HG03139 (cell line): ENCODE measurements at regions not wholly inside any gene's neighbourhood (a gene's known extent, or its start where the extent isn't known, plus 50 kb on each side); places are given as distances from the start of the nearest gene placed in this dataset.
"Not testable (repeated sequence)": the region's sequence is repeated elsewhere in the genome, so short reads cannot be mapped to it uniquely, and the experiment has no call there.

ENCODE experiments used
- ATAC-seq: cut with Tn5 transposase; IDR thresholded peaks from one replicate; pipeline ENCODE4 v1.9.1; 2021; ENCODE audit not compliant: unreplicated experiment

GRCh38 chr13:73324842-73325722 is 266.3 kb downstream of the KLF5 start:
- ATAC-seq, result no peak

GRCh38 chr13:73323615-73324014 is 264.8 kb downstream of the KLF5 start:
- ATAC-seq, result no peak

- no peak for ATAC-seq
These were observed 262.2 kb downstream of the KLF5 start for GRCh38 chr13:73321043-73321442.

- ATAC-seq, result no peak
These were observed 258.3 kb downstream of the KLF5 start for GRCh38 chr13:73317140-73317539.

GRCh38 chr13:73310366-73310765 is 251.6 kb downstream of the KLF5 start:
- ATAC-seq, result no peak

GRCh38 chr13:73307481-73307880 is 248.7 kb downstream of the KLF5 start:
- no peak for ATAC-seq

GRCh38 chr13:73306688-73307087 is 247.9 kb downstream of the KLF5 start:
- ATAC-seq, result no peak

- no peak for ATAC-seq
These were observed 245.6 kb downstream of the KLF5 start for GRCh38 chr13:73304442-73304841.

- no peak for ATAC-seq
These were observed 245.0 kb downstream of the KLF5 start for GRCh38 chr13:73303851-73304250.

- not testable (repeated sequence) for ATAC-seq
These were observed 242.8 kb downstream of the KLF5 start for GRCh38 chr13:73301622-73302021.

GRCh38 chr13:73300718-73301425 is 242.1 kb downstream of the KLF5 start:
- ATAC-seq, result no peak

GRCh38 chr13:73299787-73300186 is 241.0 kb downstream of the KLF5 start:
- no peak for ATAC-seq

- no peak for ATAC-seq
These were observed 235.2 kb downstream of the KLF5 start for GRCh38 chr13:73293913-73294523.

- no peak for ATAC-seq
These were observed 233.3 kb downstream of the KLF5 start for GRCh38 chr13:73292127-73292526.

GRCh38 chr13:73290844-73291243 is 232.0 kb downstream of the KLF5 start:
- no peak for ATAC-seq

- no peak for ATAC-seq
These were observed 229.8 kb downstream of the KLF5 start for GRCh38 chr13:73288596-73288995.

- no peak for ATAC-seq
These were observed 229.0 kb downstream of the KLF5 start for GRCh38 chr13:73287831-73288230.

- no peak for ATAC-seq
These were observed 228.3 kb downstream of the KLF5 start for GRCh38 chr13:73286942-73287620.

GRCh38 chr13:73286177-73286576 is 227.4 kb downstream of the KLF5 start:
- ATAC-seq, result no peak

- ATAC-seq, result no peak
These were observed 225.5 kb downstream of the KLF5 start for GRCh38 chr13:73284081-73284874.
